Activated CD4-positive, alpha-beta memory T cell treated with anti-CD3 and anti-CD28 coated beads, Interleukin-2, amount 10 ng/mL, durations not matched to agents 7 days and 5 days (primary cell): ENCODE measurements at regions not wholly inside any gene's neighbourhood (a gene's known extent, or its start where the extent isn't known, plus 50 kb on each side); places are given as distances from the start of the nearest gene placed in this dataset.
"Not testable (repeated sequence)": the region's sequence is repeated elsewhere in the genome, so short reads cannot be mapped to it uniquely, and the experiment has no call there.

ENCODE experiments used
- CTCF ChIA-PET: fragments of 350-600 bp; sonication (Branson Sonifier 250); formaldehyde crosslinking; loops from one replicate; lab custom pipeline; 2021; ENCODE audit warnings: antibody characterized with exemption, inconsistent platforms; lab: Charles Lee
- POLR2A ChIA-PET: fragments of 350-600 bp; sonication (Branson Sonifier 250); formaldehyde crosslinking; loops from one replicate; lab custom pipeline; 2021; ENCODE audit warnings: antibody characterized with exemption; lab: Charles Lee
- DNase-seq: peaks from one replicate; pipeline ENCODE4 v3.0.0-alpha.2; 2020
- H3K27ac Mint-ChIP-seq: one replicate; pipeline ENCODE4 v1.8.0; 2021; ENCODE audit warnings: mild to moderate bottlenecking, mixed read lengths
- H3K27me3 Mint-ChIP-seq: one replicate; pipeline ENCODE4 v1.8.0; 2021; ENCODE audit warnings: mixed read lengths
- H3K36me3 Mint-ChIP-seq: one replicate; pipeline ENCODE4 v1.8.0; 2021; ENCODE audit warnings: low read depth, mixed read lengths
- H3K4me1 Mint-ChIP-seq: one replicate; pipeline ENCODE4 v1.8.0; 2021; ENCODE audit warnings: mixed read lengths
- H3K4me3 Mint-ChIP-seq: one replicate; pipeline ENCODE4 v1.8.0; 2021; ENCODE audit warnings: mild to moderate bottlenecking, mixed read lengths
- H3K9me3 Mint-ChIP-seq: one replicate; pipeline ENCODE4 v1.8.0; 2021; ENCODE audit warnings: mixed read lengths

GRCh38 chr7:81235997-81236396 is 317.1 kb upstream of the SEMA3C start:
- POLR2A ChIA-PET, result no interaction called here
- H3K27ac Mint-ChIP-seq, result no peak overlapping the region
- H3K4me1 Mint-ChIP-seq, result no peaks in the 10 kb centered on the region
- H3K4me3 Mint-ChIP-seq, result no peak overlapping the region
- CTCF ChIA-PET, result no interaction called here
- H3K9me3 Mint-ChIP-seq, result peaks cover 10% of the 10 kb centered on the region
- DNase-seq, result no peak
- no peaks in the 10 kb centered on the region for H3K36me3 Mint-ChIP-seq
- H3K27me3 Mint-ChIP-seq, result no peaks in the 10 kb centered on the region

- H3K27ac Mint-ChIP-seq, result no peak overlapping the region
- no peak overlapping the region for H3K4me3 Mint-ChIP-seq
- DNase-seq, result no peak
- H3K36me3 Mint-ChIP-seq, result no peaks in the 10 kb centered on the region
- CTCF ChIA-PET, result no interaction called here
- H3K4me1 Mint-ChIP-seq, result no peaks in the 10 kb centered on the region
- H3K9me3 Mint-ChIP-seq, result peaks cover 8% of the 10 kb centered on the region
- POLR2A ChIA-PET, result no interaction called here
- no peaks in the 10 kb centered on the region for H3K27me3 Mint-ChIP-seq
These were observed 316.0 kb upstream of the SEMA3C start for GRCh38 chr7:81234896-81235295.

- no peaks in the 10 kb centered on the region for H3K36me3 Mint-ChIP-seq
- no peaks in the 10 kb centered on the region for H3K27me3 Mint-ChIP-seq
- ChIA-PET CTCF (no interaction called here), POLR2A (no interaction called here)
- H3K27ac Mint-ChIP-seq, result no peak overlapping the region
- no peak for DNase-seq
- H3K4me1 Mint-ChIP-seq, result no peaks in the 10 kb centered on the region
- no peak overlapping the region for H3K4me3 Mint-ChIP-seq
- H3K9me3 Mint-ChIP-seq, result peaks cover 9% of the 10 kb centered on the region
These were observed 314.5 kb upstream of the SEMA3C start for GRCh38 chr7:81233208-81233940.

- H3K27me3 Mint-ChIP-seq, result no peaks in the 10 kb centered on the region
- POLR2A ChIA-PET, result no interaction called here
- DNase-seq, result no peak
- CTCF ChIA-PET, result no interaction called here
- no peaks in the 10 kb centered on the region for H3K4me1 Mint-ChIP-seq
- no peak overlapping the region for H3K4me3 Mint-ChIP-seq
- H3K27ac Mint-ChIP-seq, result no peak overlapping the region
- peaks cover 9% of the 10 kb centered on the region for H3K9me3 Mint-ChIP-seq
- no peaks in the 10 kb centered on the region for H3K36me3 Mint-ChIP-seq
These were observed 313.4 kb upstream of the SEMA3C start for GRCh38 chr7:81232084-81232799.

GRCh38 chr7:81231301-81231838 is 312.5 kb upstream of the SEMA3C start:
- no peaks in the 10 kb centered on the region for H3K36me3 Mint-ChIP-seq
- no peak overlapping the region for H3K4me3 Mint-ChIP-seq
- no peak for DNase-seq
- H3K4me1 Mint-ChIP-seq, result no peaks in the 10 kb centered on the region
- no peaks in the 10 kb centered on the region for H3K27me3 Mint-ChIP-seq
- H3K9me3 Mint-ChIP-seq, result peaks cover 9% of the 10 kb centered on the region
- CTCF ChIA-PET, result no interaction called here
- POLR2A ChIA-PET, result no interaction called here
- no peak overlapping the region for H3K27ac Mint-ChIP-seq

- Mint-ChIP-seq H3K4me3 (no peak overlapping the region), H3K27ac (no peak overlapping the region), H3K9me3 (peaks cover 15% of the 10 kb centered on the region), H3K27me3 (no peaks in the 10 kb centered on the region), H3K36me3 (no peaks in the 10 kb centered on the region), H3K4me1 (no peaks in the 10 kb centered on the region)
- POLR2A ChIA-PET, result no interaction called here
- CTCF ChIA-PET, result no interaction called here
- DNase-seq, result no peak
These were observed 307.4 kb upstream of the SEMA3C start for GRCh38 chr7:81226234-81226633.

GRCh38 chr7:81222692-81223091 is 303.8 kb upstream of the SEMA3C start:
- H3K27ac Mint-ChIP-seq, DNase-seq, H3K4me1 Mint-ChIP-seq, CTCF ChIA-PET, H3K4me3 Mint-ChIP-seq, H3K36me3 Mint-ChIP-seq, POLR2A ChIA-PET, H3K27me3 Mint-ChIP-seq: not testable (repeated sequence)
- H3K9me3 Mint-ChIP-seq, result peaks cover 13% of the 10 kb centered on the region

- no peak overlapping the region for H3K27ac Mint-ChIP-seq
- DNase-seq, result no peak
- POLR2A ChIA-PET, result no interaction called here
- H3K4me3 Mint-ChIP-seq, result no peak overlapping the region
- CTCF ChIA-PET, result no interaction called here
- peaks cover 13% of the 10 kb centered on the region for H3K9me3 Mint-ChIP-seq
- H3K36me3 Mint-ChIP-seq, result no peaks in the 10 kb centered on the region
- H3K27me3 Mint-ChIP-seq, result no peaks in the 10 kb centered on the region
- no peaks in the 10 kb centered on the region for H3K4me1 Mint-ChIP-seq
These were observed 302.8 kb upstream of the SEMA3C start for GRCh38 chr7:81221527-81222217.

- no peaks in the 10 kb centered on the region for H3K27me3 Mint-ChIP-seq
- no peak overlapping the region for H3K4me3 Mint-ChIP-seq
- no peak for DNase-seq
- CTCF ChIA-PET, result no interaction called here
- peaks cover 8% of the 10 kb centered on the region for H3K9me3 Mint-ChIP-seq
- POLR2A ChIA-PET, result no interaction called here
- H3K27ac Mint-ChIP-seq, result no peak overlapping the region
- no peaks in the 10 kb centered on the region for H3K4me1 Mint-ChIP-seq
- no peaks in the 10 kb centered on the region for H3K36me3 Mint-ChIP-seq
These were observed 299.7 kb upstream of the SEMA3C start for GRCh38 chr7:81218480-81219106.

- H3K36me3 Mint-ChIP-seq, result no peaks in the 10 kb centered on the region
- no peak overlapping the region for H3K27ac Mint-ChIP-seq
- peaks cover 2% of the 10 kb centered on the region for H3K9me3 Mint-ChIP-seq
- ChIA-PET CTCF (no interaction called here), POLR2A (no interaction called here)
- H3K27me3 Mint-ChIP-seq, result no peaks in the 10 kb centered on the region
- H3K4me3 Mint-ChIP-seq, result no peak overlapping the region
- no peaks in the 10 kb centered on the region for H3K4me1 Mint-ChIP-seq
- no peak for DNase-seq
These were observed 294.5 kb upstream of the SEMA3C start for GRCh38 chr7:81213394-81213793.

GRCh38 chr7:81211934-81212320 is 293.1 kb upstream of the SEMA3C start:
- CTCF ChIA-PET, result no interaction called here
- no peaks in the 10 kb centered on the region for H3K36me3 Mint-ChIP-seq
- no peaks in the 10 kb centered on the region for H3K4me1 Mint-ChIP-seq
- DNase-seq, result no peak
- H3K27ac Mint-ChIP-seq, result no peak overlapping the region
- H3K9me3 Mint-ChIP-seq, result peaks cover 2% of the 10 kb centered on the region
- POLR2A ChIA-PET, result no interaction called here
- H3K27me3 Mint-ChIP-seq, result no peaks in the 10 kb centered on the region
- no peak overlapping the region for H3K4me3 Mint-ChIP-seq

GRCh38 chr7:81211204-81211933 is 292.5 kb upstream of the SEMA3C start:
- ChIA-PET POLR2A (no interaction called here), CTCF (no interaction called here)
- no peak overlapping the region for H3K4me3 Mint-ChIP-seq
- no peak overlapping the region for H3K27ac Mint-ChIP-seq
- H3K9me3 Mint-ChIP-seq, result peaks cover 2% of the 10 kb centered on the region
- no peak for DNase-seq
- no peaks in the 10 kb centered on the region for H3K4me1 Mint-ChIP-seq
- no peaks in the 10 kb centered on the region for H3K36me3 Mint-ChIP-seq
- H3K27me3 Mint-ChIP-seq, result no peaks in the 10 kb centered on the region
